Thoracic aorta (tissue), 2 donors: ENCODE measurements at regions not wholly inside any gene's neighbourhood (a gene's known extent, or its start where the extent isn't known, plus 50 kb on each side); places are given as distances from the start of the nearest gene placed in this dataset.

ENCODE experiments used
- ATAC-seq: fragments of 150-250 bp; one replicate; pipeline ENCODE4 v1.8.0; 2017; ENCODE audit warnings: low read depth; ENCODE audit not compliant: insufficient number of reproducible peaks, low FRiP score
- DNase-seq: peaks from one replicate; pipeline ENCODE4 v3.0.0-alpha.2; 2020; ENCODE audit warnings: low spot score
- H3K27ac ChIP-seq, 2 donors: fragments of 200-600 bp; sonication (generic); 1 replicate in 1 of 2; 2 replicates in 1 of 2; pipeline ENCODE4 v1.5.1; 2016; ENCODE audit warnings: mild to moderate bottlenecking in 2 of 2, moderate library complexity in 2 of 2
- H3K27me3 ChIP-seq: fragments of 200-600 bp; sonication (generic); replicated peaks from 2 replicates; pipeline ENCODE4 v1.6.0; 2016; ENCODE audit warnings: mild to moderate bottlenecking; ENCODE audit not compliant: insufficient read depth
- H3K36me3 ChIP-seq: fragments of 200-600 bp; sonication (generic); one replicate; pipeline ENCODE4 v1.5.1; 2016
- H3K4me1 ChIP-seq, 2 donors: fragments of 200-600 bp; sonication (generic); 1 replicate in 1 of 2; 2 replicates in 1 of 2; pipeline versions ENCODE4 v1.5.1 to v1.6.0; 2016; ENCODE audit warnings: low read depth in 2 of 2, mild to moderate bottlenecking in 1 of 2; ENCODE audit not compliant: control insufficient read depth in 1 of 2
- H3K4me3 ChIP-seq: fragments of 200-600 bp; sonication (generic); 2 replicates; pipeline ENCODE4 v1.5.1; 2016; ENCODE audit warnings: mild to moderate bottlenecking
- H3K9me3 ChIP-seq: fragments of 200-600 bp; sonication (generic); 2 replicates; pipeline ENCODE4 v1.5.1; 2016
- TF ChIP-seq, protein P1 (sequence below): fragments of 200-600 bp; sonication (generic); IDR thresholded peaks from one replicate; pipeline ENCODE4 v1.5.1; 2019; ENCODE audit warnings: antibody characterized with exemption

DNA sequence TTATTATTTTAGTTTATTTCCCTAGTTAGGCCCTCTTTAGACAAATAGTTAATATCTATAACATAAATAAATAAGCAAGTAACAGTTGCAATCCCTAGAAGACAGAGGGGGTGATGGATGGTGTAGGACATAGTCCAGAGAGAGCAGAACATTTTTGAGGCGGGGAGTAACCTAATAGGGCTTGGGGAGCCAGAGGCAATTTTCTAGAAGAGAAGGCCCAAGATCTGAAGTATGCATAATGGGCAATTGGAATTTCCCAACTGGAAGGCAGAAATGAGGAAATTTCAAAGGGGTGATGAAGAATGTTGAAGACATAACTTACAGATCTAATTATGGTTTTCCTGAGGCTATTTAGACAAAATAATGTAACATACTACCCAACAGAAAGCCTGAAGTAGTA lies 525.7 kb downstream of the TUSC7 start:
- no peaks in the 10 kb centered on the region for H3K36me3 ChIP-seq
- TF ChIP-seq, protein P1, sequence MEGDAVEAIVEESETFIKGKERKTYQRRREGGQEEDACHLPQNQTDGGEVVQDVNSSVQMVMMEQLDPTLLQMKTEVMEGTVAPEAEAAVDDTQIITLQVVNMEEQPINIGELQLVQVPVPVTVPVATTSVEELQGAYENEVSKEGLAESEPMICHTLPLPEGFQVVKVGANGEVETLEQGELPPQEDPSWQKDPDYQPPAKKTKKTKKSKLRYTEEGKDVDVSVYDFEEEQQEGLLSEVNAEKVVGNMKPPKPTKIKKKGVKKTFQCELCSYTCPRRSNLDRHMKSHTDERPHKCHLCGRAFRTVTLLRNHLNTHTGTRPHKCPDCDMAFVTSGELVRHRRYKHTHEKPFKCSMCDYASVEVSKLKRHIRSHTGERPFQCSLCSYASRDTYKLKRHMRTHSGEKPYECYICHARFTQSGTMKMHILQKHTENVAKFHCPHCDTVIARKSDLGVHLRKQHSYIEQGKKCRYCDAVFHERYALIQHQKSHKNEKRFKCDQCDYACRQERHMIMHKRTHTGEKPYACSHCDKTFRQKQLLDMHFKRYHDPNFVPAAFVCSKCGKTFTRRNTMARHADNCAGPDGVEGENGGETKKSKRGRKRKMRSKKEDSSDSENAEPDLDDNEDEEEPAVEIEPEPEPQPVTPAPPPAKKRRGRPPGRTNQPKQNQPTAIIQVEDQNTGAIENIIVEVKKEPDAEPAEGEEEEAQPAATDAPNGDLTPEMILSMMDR, result no peak
- no peaks in the 10 kb centered on the region for H3K9me3 ChIP-seq
- no peak for DNase-seq
- H3K27ac ChIP-seq, result no peak overlapping the region
- no peak overlapping the region for H3K4me3 ChIP-seq
- H3K4me1 ChIP-seq, result no peaks in the 10 kb centered on the region
- no peaks in the 10 kb centered on the region for H3K27me3 ChIP-seq
- ATAC-seq, result no peak

DNA sequence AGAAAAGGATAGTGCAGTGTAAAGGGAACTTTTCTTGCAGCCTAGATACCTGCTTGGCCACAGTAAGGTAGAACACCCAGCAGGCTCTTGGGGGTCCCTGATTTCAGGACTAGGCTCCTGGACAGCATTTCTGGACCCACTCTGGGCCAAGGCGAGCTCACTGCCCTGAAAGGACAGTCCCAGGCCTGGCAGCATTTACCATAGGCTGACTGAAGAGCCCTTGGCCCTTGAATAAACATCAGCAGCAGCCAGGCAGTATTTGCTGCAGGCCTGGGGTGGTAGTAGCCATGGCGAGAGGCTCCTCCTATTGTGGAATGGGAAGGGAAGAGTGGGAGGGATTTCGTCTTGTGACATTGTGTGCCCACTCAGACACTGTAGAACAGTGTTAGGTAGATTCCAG lies 529.2 kb downstream of the TUSC7 start:
- no peaks in the 10 kb centered on the region for H3K4me1 ChIP-seq
- H3K27me3 ChIP-seq, result no peaks in the 10 kb centered on the region
- TF ChIP-seq, protein P1, result no peak
- no peak for ATAC-seq
- no peaks in the 10 kb centered on the region for H3K9me3 ChIP-seq
- H3K4me3 ChIP-seq, result no peak overlapping the region
- H3K36me3 ChIP-seq, result no peaks in the 10 kb centered on the region
- no peak for DNase-seq
- no peak overlapping the region for H3K27ac ChIP-seq

DNA sequence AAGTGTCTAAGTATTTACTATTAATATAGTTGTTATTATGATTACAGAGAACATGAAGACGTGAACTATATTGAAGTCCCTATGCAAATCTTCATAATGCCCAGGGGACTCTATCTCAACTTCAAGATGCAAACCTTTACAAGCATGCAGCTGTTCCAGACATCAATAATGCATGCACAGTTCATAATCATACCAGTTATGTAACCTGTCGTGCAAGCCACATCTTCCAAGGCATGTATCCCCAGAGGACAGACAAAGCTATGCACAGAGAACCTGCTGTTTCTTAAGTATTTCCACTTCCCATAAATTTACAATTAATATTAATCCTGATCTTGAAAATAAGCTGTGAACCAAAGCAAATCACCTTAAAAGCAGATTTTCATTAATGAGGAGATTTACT lies 534.1 kb downstream of the TUSC7 start:
- no peaks in the 10 kb centered on the region for H3K36me3 ChIP-seq
- no peak for ATAC-seq
- H3K27ac ChIP-seq, result no peak overlapping the region
- no peaks in the 10 kb centered on the region for H3K4me1 ChIP-seq
- H3K9me3 ChIP-seq, result no peaks in the 10 kb centered on the region
- DNase-seq, result no peak
- no peaks in the 10 kb centered on the region for H3K27me3 ChIP-seq
- TF ChIP-seq, protein P1, result no peak
- H3K4me3 ChIP-seq, result no peak overlapping the region

DNA sequence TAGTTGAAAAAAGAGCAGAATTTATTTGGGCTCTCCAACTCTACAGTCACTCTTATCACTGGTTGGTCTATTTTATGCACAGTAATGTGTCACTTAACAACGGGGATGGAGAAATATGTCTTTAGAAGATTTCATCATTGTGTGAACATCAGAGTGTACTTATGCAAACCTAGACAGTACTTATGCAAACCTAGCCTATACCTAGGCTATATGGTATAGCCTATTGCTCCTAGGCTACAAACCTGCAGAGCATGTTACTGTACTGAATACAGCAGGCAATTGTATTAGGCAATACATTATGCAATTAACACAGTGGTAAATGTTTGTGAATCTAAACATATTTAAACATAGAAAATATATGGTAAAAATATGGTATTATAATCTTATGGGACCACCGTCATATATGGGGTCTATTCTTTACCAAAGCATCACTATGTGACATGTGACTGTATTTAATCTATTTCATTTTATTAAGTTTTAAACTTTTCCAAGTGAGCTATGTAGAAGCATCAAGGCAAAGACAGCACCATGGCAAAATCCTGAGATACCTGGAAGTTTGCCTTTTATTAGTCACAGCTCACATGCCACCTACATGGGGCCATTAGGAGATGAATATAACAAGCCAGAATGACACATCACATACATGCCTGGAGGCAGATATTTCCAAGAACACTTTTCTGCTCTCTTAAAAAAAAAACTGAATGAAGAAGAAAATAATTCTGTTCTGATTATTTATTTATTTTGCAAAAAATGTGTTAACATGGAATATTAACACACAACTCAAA lies 537.4 kb downstream of the TUSC7 start:
- ATAC-seq (no peak), DNase-seq (no peak)
- no peaks in the 10 kb centered on the region for H3K9me3 ChIP-seq
- TF ChIP-seq, protein P1, result no peak
- no peak overlapping the region for H3K27ac ChIP-seq
- H3K27me3 ChIP-seq, result no peaks in the 10 kb centered on the region
- H3K4me1 ChIP-seq, result no peaks in the 10 kb centered on the region
- no peaks in the 10 kb centered on the region for H3K36me3 ChIP-seq
- H3K4me3 ChIP-seq, result no peak overlapping the region

DNA sequence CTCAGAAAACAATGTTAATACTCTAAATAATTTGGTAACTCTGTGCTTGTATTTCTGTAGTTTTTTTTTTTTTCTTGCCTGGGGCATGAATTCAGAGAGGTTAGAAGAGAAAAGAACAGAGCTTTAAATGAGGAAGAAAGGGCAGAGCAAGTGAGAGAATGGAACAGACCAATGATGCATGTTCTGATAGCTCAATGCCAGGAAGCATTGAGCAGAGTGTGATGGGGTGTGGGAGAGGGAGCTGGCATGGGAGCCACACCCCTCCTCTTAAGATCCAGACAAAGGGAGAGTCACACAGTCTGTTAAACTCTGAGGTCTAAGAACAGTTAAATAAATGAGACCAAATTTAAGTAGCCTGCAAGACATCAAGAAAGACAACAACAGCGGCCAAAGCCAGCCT lies 538.6 kb downstream of the TUSC7 start:
- no peak for DNase-seq
- Histone ChIP-seq H3K9me3 (no peaks in the 10 kb centered on the region), H3K4me1 (no peaks in the 10 kb centered on the region), H3K36me3 (no peaks in the 10 kb centered on the region), H3K27ac (no peak overlapping the region), H3K4me3 (no peak overlapping the region), H3K27me3 (no peaks in the 10 kb centered on the region)
- ATAC-seq, result no peak
- TF ChIP-seq, protein P1, result no peak
